Stimulated activated CD4-positive, alpha-beta T cell treated with anti-CD3 and anti-CD28 coated beads, Interleukin-2, amount 100 ng/mL, for 4 hours (primary cell): ENCODE measurements at regions not wholly inside any gene's neighbourhood (a gene's known extent, or its start where the extent isn't known, plus 50 kb on each side); places are given as distances from the start of the nearest gene placed in this dataset.
"Not testable (repeated sequence)": the region's sequence is repeated elsewhere in the genome, so short reads cannot be mapped to it uniquely, and the experiment has no call there.

Experiments
- DNase-seq: peaks from one replicate; pipeline ENCODE4 v3.0.0-alpha.2; 2020; ENCODE audit warnings: low read depth

DNA sequence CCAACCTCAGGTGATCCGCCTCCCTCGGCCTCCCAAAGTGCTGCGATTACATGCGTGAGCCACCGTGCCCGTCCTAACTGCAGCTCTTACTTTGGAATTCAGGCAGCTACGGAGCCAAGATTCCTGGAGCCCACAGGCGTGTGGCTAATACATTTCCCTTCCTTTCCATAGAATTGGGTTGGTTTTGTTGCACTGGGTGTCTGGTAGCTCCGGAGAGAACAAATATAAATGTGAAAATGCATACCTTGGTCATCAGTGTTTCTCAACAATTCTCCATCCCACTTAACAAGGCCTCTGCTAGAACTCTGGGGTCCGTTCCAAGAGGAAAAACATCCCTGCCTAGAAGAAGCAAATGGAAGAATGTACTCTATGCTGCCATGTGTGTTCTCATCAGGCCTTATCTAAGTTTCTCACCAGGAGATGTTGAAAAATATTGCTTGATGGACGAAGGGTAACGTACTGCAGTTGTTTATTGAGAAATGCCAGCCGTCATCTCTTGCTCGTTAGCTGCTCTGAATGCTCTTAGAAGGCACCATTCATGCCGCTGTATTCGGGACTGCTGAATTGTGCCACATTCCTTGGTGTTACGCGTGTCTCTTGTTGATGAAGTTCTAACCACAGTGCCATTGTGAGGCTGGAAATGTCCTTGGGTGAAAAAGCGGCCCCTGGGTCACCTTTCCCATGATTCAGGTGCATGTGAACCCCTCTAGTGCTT is 50.5 kb upstream of the CD99 start:
- DNase-seq, result no peak

DNA sequence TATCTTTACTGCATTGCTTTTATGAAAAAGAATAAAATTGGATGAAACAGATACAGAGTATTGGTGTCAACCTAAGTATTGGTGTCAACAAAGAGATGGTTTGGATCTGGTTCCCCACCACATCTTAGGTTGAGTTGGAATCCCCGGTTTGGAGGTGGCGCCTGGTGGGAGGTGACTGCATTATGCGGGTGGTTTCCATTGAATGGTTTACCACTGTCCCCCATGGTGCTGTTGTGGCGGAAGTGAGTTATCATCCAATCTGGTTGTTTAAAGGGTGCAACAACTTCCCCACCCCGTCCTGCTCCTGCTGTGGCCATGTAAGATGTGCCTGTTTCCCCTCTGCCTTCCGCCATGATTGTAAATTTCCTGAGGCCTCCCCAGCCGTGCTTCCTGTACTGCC is 52.8 kb upstream of the CD99 start:
- no peak for DNase-seq

- DNase-seq, result no peak
Measured at GRCh38 chrX:2635342-2635741, 55.8 kb upstream of the CD99 start.

DNA sequence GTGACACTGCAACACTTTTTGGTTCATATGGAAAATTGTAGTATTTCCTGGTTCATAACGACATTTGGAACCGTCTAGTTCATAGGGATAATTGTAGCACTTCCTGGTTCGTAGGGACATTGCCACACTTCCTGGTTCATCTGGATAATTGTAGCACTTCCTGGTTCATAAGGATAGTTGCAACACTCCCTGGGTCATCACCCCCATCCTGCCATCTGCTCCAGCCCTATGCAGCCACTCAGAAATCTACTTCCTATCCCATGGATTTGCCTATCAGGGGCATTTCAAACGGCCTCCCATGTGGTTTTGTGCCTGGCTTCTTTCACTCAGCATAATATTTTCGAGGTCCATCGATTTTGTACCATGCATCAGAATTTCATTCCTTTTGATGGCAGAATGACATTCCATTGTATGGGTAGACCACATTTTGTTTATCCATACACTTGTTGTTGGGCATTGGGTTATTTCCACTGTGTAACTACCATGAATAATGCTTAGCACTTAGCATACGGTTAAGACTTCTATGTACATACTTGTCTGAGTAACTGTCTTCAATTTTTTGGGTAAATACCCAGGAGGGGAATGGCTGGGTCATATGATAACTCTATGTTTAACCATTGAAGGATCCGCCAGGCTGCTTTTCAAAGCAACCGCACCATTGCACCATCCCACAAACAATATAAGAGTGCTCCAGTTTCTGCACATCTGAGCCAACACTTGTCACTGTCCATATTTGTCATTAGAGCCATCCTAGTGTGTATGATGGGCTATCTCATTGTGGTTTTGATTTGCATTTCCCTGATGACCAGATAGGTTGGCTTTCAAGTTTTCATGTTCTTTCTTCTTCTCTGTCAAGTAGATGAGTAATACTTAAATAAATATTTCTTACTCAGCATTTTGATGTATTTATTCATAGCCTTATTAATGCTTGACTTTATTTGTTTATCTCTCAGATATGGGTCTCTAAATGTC is 58.3 kb upstream of the CD99 start:
- DNase-seq, result no peak

DNA sequence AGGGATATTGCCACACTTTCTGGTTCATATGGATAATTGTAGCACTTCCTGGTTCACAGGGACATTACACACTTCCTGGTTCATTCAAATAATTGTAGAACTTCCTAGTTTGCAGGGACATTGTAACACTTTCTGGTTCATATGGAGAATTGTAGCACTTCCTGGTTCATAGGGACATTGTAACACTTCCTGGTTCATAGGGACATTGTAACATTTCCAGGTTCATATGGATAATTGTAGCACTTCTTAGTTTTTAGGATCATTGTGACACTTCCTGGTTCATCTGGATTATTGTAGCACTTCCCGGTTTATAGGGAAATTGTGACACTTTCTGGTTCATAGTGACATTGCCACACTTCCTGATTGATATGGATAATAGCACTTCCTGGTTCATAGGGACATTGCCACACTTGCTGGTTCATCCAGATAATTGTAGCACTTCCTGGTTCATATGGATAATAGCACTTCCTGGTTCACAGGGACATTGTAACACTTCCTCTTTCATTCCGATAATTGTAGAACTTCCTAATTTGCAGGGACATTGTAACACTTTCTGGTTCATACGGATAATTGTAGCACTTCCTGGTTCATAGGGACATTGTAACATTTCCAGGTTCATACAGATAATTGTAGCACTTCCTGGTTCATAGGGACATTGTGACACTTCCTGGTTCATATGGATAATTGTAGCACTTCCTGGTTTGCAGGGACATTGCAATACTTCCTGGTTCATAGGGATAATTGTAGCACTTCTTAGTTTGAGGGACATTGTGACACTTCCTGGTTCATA is 59.2 kb upstream of the CD99 start:
- no peak for DNase-seq

DNA sequence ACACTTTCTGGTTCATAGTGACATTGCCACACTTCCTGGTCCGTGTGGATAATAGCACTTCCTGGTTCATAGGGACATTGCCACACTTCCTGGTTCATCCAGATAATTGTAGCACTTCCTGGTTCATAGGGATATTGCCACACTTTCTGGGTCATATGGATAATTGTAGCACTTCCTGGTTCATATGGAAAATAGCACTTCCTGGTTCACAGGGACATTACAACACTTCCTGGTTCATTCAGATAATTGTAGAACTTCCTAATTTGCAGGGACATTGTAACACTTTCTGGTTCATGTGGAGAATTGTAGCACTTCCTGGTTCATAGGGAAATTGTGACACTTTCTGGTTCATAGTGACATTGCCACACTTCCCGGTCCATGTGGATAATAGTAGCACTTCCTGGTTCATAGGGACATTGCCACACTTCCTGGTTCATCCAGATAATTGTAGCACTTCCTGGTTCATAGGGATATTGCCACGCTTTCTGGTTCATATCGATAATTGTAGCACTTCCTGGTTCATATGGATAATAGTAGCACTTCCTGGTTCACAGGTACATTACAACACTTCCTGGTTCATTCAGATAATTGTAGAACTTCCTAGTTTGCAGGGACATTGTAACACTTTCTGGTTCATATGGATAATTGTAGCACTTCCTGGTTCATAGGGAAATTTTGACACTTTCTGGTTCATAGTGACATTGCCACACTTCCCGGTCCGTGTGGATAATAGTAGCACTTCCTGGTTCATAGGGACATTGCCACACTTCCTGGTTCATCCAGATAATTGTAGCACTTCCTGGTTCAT is 60.0 kb upstream of the CD99 start:
- DNase-seq, result not testable (repeated sequence)

DNA sequence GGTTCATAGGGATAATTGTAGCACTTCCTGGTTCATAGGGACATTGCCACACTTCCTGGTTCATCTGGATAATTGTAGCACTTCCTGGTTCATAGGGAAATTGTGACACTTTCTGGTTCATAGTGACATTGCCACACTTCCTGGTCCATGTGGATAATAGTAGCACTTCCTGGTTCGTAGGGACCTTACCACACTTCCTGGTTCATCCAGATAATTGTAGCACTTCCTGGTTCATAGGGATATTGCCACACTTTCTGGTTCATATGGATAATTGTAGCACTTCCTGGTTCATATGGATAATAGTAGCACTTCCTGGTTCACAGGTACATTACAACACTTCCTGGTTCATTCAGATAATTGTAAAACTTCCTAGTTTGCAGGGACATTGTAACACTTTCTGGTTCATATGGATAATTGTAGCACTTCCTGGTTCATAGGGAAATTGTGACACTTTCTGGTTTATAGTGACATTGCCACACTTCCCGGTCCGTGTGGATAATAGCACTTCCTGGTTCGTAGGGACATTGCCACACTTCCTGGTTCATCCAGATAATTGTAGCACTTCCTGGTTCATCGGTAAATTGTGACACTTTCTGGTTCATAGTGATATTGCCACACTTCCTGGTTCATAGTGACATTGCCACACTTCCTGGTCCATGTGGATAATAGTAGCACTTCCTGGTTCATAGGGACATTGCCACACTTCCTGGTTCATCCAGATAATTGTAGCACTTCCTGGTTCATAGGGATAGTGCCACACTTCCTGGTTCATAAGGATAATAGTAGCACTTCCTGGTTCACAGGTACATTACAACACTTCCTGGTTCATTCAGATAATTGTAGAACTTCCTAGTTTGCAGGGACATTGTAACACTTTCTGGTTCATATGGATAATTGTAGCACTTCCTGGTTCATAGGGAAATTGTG is 60.8 kb upstream of the CD99 start:
- DNase-seq, result not testable (repeated sequence)

DNA sequence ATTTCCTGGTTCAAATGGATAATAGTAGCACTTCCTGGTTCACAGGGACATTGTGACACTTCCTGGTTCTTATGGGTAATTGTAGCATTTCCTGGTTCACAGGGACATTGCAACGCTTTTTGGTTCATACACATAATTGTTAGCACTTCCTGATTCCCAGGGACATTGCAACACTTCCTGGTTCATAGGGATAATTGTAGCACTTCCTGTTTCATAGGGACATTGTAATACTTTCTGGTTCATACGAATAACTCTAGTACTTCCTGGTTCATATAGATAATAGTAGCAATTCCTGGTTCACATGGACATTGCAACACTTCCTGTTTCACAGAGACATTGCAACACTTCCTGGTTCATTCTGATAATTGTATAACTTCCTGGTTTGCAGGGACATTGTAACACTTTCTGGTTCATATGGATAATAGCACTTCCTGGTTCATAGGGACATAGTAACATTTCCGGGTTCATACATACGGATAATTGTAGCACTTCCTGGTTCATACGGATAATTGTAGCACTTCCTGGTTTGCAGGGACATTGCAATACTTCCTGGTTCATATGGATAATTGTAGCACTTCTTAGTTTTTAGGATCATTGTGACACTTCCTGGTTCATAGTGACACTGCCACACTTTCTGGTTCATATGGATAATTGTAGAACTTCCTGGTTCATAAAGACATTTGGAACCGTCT is 61.6 kb upstream of the CD99 start:
- DNase-seq, result no peak

- no peak for DNase-seq
Measured at GRCh38 chrX:2628751-2629315, 62.3 kb upstream of the CD99 start.

DNA sequence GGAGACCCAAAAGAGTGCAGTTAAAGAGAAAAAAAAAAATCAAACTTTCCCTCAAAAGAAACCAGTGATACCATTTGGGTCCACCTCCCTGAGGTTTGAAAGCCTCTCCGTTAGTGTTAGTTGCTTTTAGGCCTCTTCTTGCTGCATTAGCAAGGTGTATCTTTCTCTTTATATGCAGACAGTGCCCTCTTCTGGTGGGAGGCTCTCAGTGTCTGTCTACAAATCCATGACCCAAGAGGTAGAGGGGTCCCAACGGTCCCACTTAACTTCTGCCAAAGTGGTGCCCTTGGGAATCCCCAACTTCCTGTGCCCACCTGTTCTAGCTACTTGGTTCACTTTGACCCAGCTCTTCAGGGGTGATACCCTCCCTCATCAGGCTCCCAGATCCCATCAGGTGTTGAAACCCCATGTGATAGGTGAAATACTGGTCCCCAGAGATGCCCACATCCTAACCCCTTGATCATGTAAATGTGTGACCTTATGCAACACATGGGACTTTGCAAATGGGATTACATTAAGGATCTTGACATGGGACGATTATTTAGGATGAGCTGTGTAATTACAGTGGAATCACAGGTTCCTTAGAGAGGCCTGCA is 63.7 kb upstream of the CD99 start:
- DNase-seq, result no peak

DNA sequence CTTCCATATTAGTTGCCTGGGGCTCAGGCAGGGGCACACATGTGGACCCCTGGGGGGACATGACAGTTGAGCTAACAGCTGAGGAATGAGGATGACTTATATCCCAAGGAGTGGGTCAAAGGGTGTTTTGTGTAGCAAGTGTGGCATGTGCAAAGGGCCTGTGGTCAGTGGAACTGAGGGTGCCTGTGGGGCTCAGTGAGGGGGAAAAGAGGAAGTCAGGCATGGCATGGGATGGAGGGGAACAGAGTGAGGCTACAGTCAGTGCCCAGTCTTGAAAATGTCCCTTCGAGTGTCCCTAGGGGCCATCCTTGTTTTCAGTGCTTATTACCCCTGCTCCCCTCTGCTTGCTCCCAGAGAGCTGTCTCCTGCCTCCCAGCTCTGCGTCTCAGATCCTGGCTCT is 64.3 kb upstream of the CD99 start:
- DNase-seq, result no peak

DNA sequence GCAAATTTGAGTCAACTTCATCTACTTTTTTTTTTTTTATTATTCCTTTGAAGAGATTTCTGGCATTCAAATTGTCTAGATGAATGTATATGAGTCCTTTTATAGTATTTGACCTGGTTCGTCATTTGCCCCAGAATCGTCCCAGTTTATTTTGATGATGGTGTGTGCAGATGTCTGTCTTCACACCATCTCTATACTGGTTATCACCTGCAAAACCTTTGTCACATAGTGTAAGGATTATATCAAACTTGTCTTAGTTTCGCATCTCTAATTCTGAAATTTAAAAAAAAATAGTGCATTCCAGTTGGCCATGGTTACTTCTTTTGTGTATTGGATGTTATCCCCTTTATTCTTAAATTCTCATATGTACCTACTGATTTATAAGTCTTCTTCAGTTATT is 70.5 kb upstream of the CD99 start:
- DNase-seq, result no peak

GRCh38 chrX:2618516-2618915 is 72.6 kb upstream of the CD99 start:
- no peak for DNase-seq

- no peak for DNase-seq
Measured at GRCh38 chrX:2614911-2615310, 76.2 kb upstream of the CD99 start.

DNA sequence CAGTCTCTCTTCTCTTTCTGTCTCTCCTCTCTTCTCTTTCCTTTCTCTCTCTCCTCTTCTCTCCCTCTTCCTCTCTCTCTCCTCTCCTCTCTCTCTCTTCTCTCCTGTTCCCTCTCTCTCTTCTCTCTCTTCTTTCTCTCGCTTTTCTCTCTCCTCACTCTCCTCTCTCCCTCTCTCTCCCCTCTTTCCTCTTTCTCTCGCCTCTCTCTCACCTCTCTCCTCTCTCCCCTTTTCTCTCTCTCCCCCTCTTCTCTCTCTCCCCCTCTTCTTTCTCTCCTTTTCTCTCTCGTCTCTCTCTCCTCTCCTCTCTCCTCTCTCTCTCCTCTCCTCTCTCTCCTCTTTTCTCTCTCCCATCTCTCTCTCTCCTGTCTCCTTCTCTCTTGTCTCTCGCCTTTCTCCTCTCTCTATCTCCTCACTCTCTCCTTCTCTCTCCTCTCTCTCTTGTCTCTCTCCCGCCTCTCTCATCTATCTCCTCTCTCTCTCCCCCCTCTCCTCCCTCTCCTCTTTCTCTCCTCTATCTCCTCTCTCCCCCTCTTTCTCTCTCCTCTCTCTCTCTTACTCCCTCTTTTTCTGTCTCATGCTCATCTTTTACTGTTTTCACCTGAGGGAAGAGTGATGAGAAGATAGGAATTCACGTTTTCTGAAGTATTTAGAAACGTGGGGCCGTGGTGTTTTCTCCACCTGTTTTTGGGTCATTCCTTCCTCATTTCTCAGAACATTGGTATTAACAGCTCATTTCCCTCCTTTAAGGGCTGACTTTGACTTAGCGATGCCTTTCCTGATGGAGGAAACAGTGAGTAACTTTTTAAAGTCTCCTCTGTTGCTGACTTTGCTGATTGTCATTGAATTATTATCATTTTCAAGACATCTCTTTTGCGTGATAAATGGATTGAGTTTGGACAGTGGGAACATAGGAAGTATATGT is 80.6 kb upstream of the CD99 start:
- DNase-seq, result no peak

DNA sequence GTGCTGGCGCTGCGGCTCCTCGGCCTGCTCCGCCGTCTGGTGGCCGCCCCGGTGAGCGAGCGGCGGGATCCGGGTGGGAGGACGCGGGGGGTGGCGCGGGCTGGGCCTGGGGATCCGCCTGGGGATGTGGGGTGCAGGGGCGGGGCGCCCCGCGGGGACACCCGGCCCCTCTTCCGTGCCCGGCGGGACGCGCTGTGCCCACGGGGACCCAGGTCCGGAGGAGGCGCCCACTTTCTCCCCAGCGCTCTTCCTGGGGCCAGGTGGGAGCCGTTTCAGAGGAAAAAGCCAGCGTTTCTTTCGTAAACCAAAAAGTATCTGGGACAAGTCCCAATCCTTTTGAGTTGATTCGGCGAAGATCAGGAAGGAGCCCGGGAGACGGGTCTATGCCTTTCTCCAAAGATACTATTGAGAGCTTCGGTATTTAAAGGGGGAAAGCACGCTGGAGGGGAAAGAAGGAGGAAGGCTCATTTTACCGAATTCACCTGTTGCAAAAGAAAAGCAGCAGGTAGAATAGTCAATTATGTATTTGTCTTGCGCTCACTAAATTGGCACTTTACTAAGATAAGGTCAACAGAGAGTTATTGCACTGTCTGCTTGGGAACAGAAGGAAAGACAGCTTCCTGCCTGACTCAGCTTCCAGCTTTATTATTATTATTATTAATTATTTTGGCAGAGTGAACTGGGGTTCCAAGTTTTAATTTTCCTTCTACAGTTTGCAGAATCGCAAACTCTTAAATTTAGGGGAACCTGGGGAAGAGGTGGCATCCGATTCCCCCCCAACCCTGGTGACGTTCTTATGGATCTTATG is 81.5 kb upstream of the CD99 start:
- no peak for DNase-seq
